GM21717 (cell line): ENCODE measurements at regions not wholly inside any gene's neighbourhood (a gene's known extent, or its start where the extent isn't known, plus 50 kb on each side); places are given as distances from the start of the nearest gene placed in this dataset.

Experiments used
- ATAC-seq: cut with Tn5 transposase; IDR thresholded peaks from one replicate; pipeline ENCODE4 v1.9.1; 2021; ENCODE audit warnings: mild to moderate bottlenecking, moderate library complexity; ENCODE audit not compliant: unreplicated experiment

DNA sequence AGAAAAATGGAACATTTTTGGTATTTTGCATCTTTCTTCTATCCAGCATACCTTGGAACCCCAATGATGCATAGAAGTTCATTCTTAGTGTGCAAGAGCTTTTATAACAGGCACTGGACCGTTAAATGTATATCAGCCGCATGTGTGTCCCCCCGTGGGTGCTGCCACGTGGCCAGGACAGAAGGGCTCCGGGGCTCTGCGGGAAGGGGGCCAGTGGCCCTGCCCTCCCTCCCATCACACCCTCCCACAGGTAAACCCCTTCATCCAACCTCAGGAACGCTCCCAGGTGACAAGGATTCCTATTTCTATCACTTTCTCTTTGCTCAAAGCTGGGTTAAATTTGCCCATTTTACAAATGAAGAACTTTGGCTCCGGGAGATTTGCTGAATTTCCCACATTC, 393.4 kb upstream of the IRX4 start:
- no peak for ATAC-seq

DNA sequence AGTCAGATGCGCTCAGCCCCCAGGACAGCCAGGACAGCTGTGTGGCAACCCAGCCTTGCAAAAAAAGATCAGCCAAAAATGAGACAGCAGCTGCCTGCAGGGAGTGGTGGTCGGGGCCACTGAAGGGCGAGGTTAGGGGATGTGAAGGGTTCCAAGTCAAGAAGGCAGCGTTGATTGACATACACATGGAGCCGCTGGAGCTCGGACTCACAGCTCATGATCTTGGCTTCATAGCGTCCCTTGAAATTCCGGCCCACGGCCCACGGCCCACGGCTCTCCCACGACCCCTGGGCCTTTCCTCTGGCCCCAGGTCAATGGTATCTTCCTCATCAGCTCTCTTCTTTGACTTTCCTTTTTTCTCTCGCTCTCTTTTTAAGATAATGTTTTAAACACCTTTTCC, 390.0 kb upstream of the IRX4 start:
- ATAC-seq: no peak

GRCh38 chr5:2272039-2272438, 389.3 kb upstream of the IRX4 start:
- no peak for ATAC-seq

GRCh38 chr5:2271316-2271715, 388.6 kb upstream of the IRX4 start:
- no peak for ATAC-seq

GRCh38 chr5:2270467-2270866, 387.7 kb upstream of the IRX4 start:
- ATAC-seq: no peak

DNA sequence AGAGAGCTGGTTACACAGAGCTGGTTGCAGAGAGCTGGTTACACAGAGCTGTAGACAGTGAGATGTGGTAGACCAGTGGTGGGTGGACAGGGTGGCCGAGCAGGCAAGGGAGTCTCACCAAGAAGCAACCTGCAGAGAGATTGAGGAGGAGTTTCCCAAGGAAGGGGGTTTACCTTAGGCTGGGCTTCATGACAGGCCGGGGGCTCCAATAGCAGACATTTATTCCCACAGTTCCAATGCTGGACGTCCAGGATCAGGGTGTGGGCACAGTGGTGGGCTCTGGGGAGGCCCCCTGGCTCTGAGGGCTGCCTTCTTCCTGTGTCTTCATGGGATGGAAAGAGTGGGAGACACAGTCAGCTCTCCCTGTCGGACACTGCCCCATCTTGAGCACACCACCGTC, 386.9 kb upstream of the IRX4 start:
- no peak for ATAC-seq

DNA sequence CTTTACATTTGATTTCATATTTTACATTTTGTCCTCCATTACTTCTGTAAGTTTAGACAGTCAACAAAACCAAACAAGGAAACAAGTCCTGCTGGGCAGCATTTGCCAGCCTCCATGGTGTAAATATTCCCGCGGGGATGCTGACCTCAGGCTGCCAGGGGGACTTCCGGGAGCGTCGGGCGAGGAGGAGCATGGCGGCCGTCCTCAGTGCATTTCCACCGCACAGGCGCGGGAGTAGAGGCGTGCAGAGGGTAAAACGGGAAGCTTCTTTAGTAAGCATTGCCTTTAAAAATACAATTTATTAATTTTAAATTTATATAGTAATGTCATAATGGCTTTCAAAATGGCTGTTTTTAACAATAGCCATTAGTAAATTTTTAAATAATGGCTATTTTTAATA, 385.3 kb upstream of the IRX4 start:
- ATAC-seq: no peak

DNA sequence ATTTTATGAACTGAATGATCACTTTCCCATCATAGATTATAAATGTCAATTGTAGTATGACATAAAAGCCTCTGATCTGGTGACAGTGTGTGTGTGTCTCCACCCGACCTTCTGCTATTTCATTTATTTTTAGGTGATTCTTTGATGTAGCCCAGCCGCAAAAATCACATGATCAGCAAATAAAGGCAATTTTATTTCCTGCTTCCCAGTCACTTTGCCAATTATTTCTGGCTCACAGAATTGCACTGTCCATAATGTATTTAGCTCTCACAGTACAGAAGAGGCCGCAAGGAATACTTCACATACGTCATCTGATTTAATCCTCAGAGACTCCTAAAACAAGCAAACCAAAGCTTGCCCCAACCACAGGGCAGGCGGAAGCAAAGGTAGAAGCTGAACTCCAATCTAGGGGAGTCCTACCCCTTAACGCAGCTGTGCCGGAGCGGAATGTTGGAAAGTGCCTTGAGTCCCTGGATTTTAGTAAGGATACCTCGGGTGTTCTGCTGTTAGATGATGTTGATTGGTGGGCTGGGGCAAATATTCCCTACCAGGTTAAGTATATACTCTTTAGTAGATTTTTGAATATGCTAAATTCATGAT, 384.0 kb upstream of the IRX4 start:
- no peak for ATAC-seq

- ATAC-seq: no peak
Measured at GRCh38 chr5:2265341-2265740, 382.6 kb upstream of the IRX4 start.

GRCh38 chr5:2263763-2264162, 381.0 kb upstream of the IRX4 start:
- no peak for ATAC-seq

- ATAC-seq: no peak
Measured at GRCh38 chr5:2262620-2263019, 379.9 kb upstream of the IRX4 start.

- ATAC-seq: no peak
Measured at GRCh38 chr5:2261004-2261703, 378.4 kb upstream of the IRX4 start.

- ATAC-seq: no peak
Measured at GRCh38 chr5:2260211-2261003, 377.7 kb upstream of the IRX4 start.

- ATAC-seq: no peak
Measured at GRCh38 chr5:2259494-2260107, 376.9 kb upstream of the IRX4 start.

- ATAC-seq: no peak
Measured at GRCh38 chr5:2258861-2259260, 376.1 kb upstream of the IRX4 start.

GRCh38 chr5:2257326-2258244, 374.9 kb upstream of the IRX4 start:
- no peak for ATAC-seq

DNA sequence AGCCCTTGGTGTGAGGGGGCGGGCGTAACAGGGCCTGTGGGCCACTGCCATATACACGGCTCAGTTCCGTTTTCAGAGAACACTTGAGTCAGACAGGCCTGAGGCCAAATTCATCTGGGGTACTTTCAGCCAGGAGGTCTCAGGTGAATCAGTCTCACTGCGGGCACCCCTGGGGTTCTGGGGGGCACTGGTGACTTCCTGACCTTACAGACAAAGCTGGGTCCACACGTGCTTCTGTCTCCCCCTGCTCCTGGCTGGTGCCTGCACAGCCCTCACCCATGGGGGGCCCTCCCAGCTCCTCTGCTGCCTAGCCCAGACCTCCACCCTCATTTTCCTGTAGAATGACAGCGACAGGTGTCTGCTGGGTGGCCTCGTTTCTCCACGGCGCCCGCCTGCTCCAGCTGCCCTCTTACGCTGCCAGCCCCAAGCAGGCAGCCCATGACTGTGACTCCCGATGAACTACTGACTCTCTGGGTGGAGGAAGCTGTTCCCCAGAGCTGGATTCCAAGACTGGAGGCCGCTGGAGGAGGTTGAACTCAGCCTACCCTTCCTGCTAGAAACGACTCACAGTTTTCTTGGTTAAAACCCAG, 374.1 kb upstream of the IRX4 start:
- no peak for ATAC-seq

DNA sequence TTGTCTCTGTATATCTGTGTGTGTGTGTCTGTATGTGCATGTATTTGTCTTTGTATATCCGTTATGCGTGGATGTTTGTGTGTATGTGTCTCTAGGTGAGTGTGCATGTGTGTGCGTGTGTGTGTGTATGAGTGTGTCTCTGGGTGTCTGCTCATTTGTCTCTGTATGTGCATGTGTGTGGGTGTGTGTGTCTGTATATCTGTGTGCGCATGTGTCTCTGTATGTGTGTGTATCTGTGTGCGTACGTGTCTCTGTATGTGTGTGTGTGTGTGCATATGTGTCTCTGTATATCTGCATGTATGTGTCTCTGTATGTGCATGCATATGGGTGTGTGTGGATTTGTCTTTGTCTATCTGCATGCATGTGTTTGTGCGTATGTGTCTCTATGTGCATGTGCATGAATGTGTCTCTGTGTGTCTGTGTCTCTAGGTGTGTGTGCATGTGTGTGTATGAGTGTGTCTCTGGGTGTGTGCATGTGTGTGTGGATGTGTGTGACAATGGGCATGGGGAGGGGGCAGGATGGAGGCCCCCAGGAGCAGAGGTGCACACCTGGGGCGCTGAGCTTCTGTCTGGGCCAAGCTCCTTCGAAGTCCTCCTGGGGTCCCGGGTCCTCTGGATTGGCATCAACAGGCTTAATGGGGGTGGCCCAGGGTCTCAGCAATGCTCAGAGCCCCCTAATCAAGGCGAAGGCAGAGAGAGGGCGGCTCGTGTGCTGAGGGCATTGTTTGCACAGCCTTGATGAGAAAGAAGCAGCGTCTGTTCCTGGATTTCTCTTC, 373.4 kb upstream of the IRX4 start:
- no peak for ATAC-seq
